Panc1 (cell line): ENCODE measurements at regions not wholly inside any gene's neighbourhood (a gene's known extent, or its start where the extent isn't known, plus 50 kb on each side); places are given as distances from the start of the nearest gene placed in this dataset.

Experiments
- ATAC-seq: fragments of 200-7000 bp; cut with Tn5 transposase; 2 replicates; pipeline ENCODE4 v1.9.1; 2020; ENCODE audit warnings: mild to moderate bottlenecking, moderate library complexity
- BruUV-seq: library from RNA; stranded (reverse); fragments of 400-500 nt; replicated peaks from 2 replicates; lab custom pipeline; 2021; lab: Mats Ljungman, UMichigan
- CTCF ChIA-PET: fragments of 300-600 bp; sonication (Branson Sonifier 250); formaldehyde crosslinking; loops from one replicate; lab custom pipeline; 2022; ENCODE audit warnings: antibody characterized with exemption; lab: Charles Lee
- POLR2A ChIA-PET: fragments of 300-600 bp; sonication (Branson Sonifier 250); formaldehyde crosslinking; loops from one replicate; lab custom pipeline; 2022; ENCODE audit warnings: antibody characterized with exemption; lab: Charles Lee
- DNase-seq: peaks from one replicate; pipeline ENCODE4 v3.0.0-alpha.2; 2010; ENCODE audit warnings: low read depth, low spot score
- H3K27ac ChIP-seq: 2 replicates; pipeline ENCODE4 v1.5.1; 2011; ENCODE audit warnings: mild to moderate bottlenecking, low read length, inconsistent platforms
- H3K27me3 ChIP-seq: fragments of 200-500 bp; sonication (Bioruptor generic); 2 replicates; pipeline ENCODE4 v1.6.0; 2014; ENCODE audit warnings: low read length, inconsistent platforms; ENCODE audit not compliant: control insufficient read depth, insufficient read depth
- H3K36me3 ChIP-seq: fragments of 200-500 bp; sonication (Bioruptor generic); 2 replicates; pipeline ENCODE4 v1.5.1; 2014; ENCODE audit warnings: inconsistent platforms, mild to moderate bottlenecking, low read length, moderate library complexity; ENCODE audit not compliant: control insufficient read depth, insufficient read depth
- H3K4me1 ChIP-seq: 2 replicates; pipeline ENCODE4 v1.5.1; 2011; ENCODE audit warnings: inconsistent platforms, mild to moderate bottlenecking, low read length, moderate library complexity; ENCODE audit not compliant: control insufficient read depth, insufficient read depth
- H3K4me3 ChIP-seq, 2 experiments: 2 replicates each; pipeline ENCODE4 v1.5.1; 2011 to 2012; ENCODE audit warnings: low read depth in 2 of 2, low read length in 2 of 2, mild to moderate bottlenecking in 2 of 2, inconsistent platforms in 1 of 2, moderate library complexity in 1 of 2
- H3K9me3 ChIP-seq: fragments of 200-500 bp; sonication (Bioruptor generic); 2 replicates; pipeline ENCODE4 v1.5.1; 2014; ENCODE audit warnings: low read depth, mild to moderate bottlenecking, inconsistent platforms, low read length, moderate library complexity; ENCODE audit not compliant: control insufficient read depth, insufficient read depth
- CTCF ChIP-seq: fragments of 450-650 bp; IDR thresholded peaks from 2 replicates; pipeline ENCODE4 v1.5.1; 2017; ENCODE audit warnings: mild to moderate bottlenecking
- POLR2AphosphoS5 ChIP-seq: IDR thresholded peaks from 2 replicates; pipeline ENCODE4 v1.6.1; 2012; ENCODE audit warnings: mild to moderate bottlenecking, low read depth, low read length, moderate library complexity
- REST ChIP-seq, 2 experiments: IDR thresholded peaks; 2 replicates each; pipeline ENCODE4 v1.6.1; 2011 to 2012; ENCODE audit warnings: low read depth in 2 of 2, control low read depth in 1 of 2, low read length in 1 of 2, mild to moderate bottlenecking in 1 of 2, moderate library complexity in 1 of 2; ENCODE audit not compliant: insufficient read depth in 1 of 2
- SIN3A ChIP-seq: IDR thresholded peaks from 2 replicates; pipeline ENCODE4 v1.6.1; 2012; ENCODE audit warnings: low read depth, mild to moderate bottlenecking, low read length, moderate library complexity, borderline replicate concordance; ENCODE audit not compliant: insufficient read depth
- TCF7L2 ChIP-seq: IDR thresholded peaks from 2 replicates; pipeline ENCODE4 v1.6.1; 2011; ENCODE audit warnings: mild to moderate bottlenecking, low read depth, low read length, inconsistent platforms
- in situ Hi-C: cut with HindIII; loops from 2 replicates; pipeline ENCODE4 v1.10.0; 2016; ENCODE audit warnings: low sequenced_read_pairs, low pct_unique_long_range_greater_than_20kb
- intact Hi-C: fragments of 100-400 bp; cut with micrococcal nuclease; formaldehyde crosslinking; loops from one replicate; pipeline ENCODE4 v1.10.0; 2022; ENCODE audit not compliant: unreplicated experiment

GRCh38 chr9:129462360-129462759, 158.5 kb downstream of the C9orf50 start:
- DNase-seq (no peak), ATAC-seq (no peak)
- no peak for TF ChIP-seq SIN3A
- TF ChIP-seq CTCF, result no peak
- no peak for TF ChIP-seq TCF7L2
- no peak for TF ChIP-seq REST (IDR thresholded peaks at IDR 0.05; ENCODE audit: insufficient read depth in 1 of 2, low read depth in 2 of 2, low read length in 1 of 2)
- BruUV-seq, result no TSS peak
- H3K9me3 ChIP-seq, result no peaks in the 10 kb centered on the region
- POLR2A ChIA-PET, result no interaction called here
- intact Hi-C loops (no loop called here), in situ Hi-C loops (no loop called here)
- H3K4me3 ChIP-seq, result no peak overlapping the region
- CTCF ChIA-PET, result interaction anchor here (0.5 kb wide), 1 partner anchor 89 kb away, joined by 4 read pairs; no protein-coding TSS in a partner anchor
- no peaks in the 10 kb centered on the region for H3K36me3 ChIP-seq
- peak overlapping the region; percentile 67; the same call in 1 of the 2 replicates for H3K27ac ChIP-seq
- H3K27me3 ChIP-seq, result no peaks in the 10 kb centered on the region
- H3K4me1 ChIP-seq, result peaks cover 59% of the 10 kb centered on the region

GRCh38 chr9:129460323-129461261, 160.3 kb downstream of the C9orf50 start:
- BruUV-seq, result TSS peak; percentile 87
- intact Hi-C loops (no loop called here), in situ Hi-C loops (no loop called here)
- H3K27ac ChIP-seq, result peak overlapping the region; percentile 95
- POLR2A ChIA-PET, result interaction anchor here (0.6 to 1.0 kb wide), 5 partner anchors 17 to 288 kb away, joined by 3 to 6 read pairs (median 4); no protein-coding TSS in a partner anchor
- H3K9me3 ChIP-seq, result no peaks in the 10 kb centered on the region
- no peaks in the 10 kb centered on the region for H3K27me3 ChIP-seq
- CTCF ChIA-PET, result interaction anchor here (0.6 to 0.7 kb wide), 2 partner anchors 20 to 42 kb away, joined by 3 to 4 read pairs; no protein-coding TSS in a partner anchor
- DNase-seq (peak; percentile 41), ATAC-seq (peak; percentile 72)
- no peaks in the 10 kb centered on the region for H3K36me3 ChIP-seq
- H3K4me3 ChIP-seq, result peak overlapping the region; percentile 28 to 37
- TF ChIP-seq CTCF (no peak), SIN3A (0 out of 2 replicates have a peak, but pooled peaks have one; percentile 35), POLR2AphosphoS5 (peak; percentile 39; the same call in 1 of the 2 replicates), REST (IDR thresholded peaks at IDR 0.05; ENCODE audit: insufficient read depth in 1 of 2, low read depth in 2 of 2, low read length in 1 of 2) (no peak), TCF7L2 (0 out of 2 replicates have a peak, but pooled peaks have one; percentile 34)
- H3K4me1 ChIP-seq, result peaks cover 44% of the 10 kb centered on the region
